ENCODE measurements at regions not wholly inside any gene's neighbourhood (a gene's known extent, or its start where the extent isn't known, plus 50 kb on each side); places are given as distances from the start of the nearest gene placed in this dataset.

- no peak for DNase-seq
These were observed 222.1 kb upstream of the HMGA2 start for GRCh38 chr12:65602253-65602609.

- no peak for DNase-seq
These were observed 221.5 kb upstream of the HMGA2 start for GRCh38 chr12:65602610-65603295.

GRCh38 chr12:65603438-65604351, 220.6 kb upstream of the HMGA2 start:
- no peak for DNase-seq

GRCh38 chr12:65605019-65605418, 219.3 kb upstream of the HMGA2 start:
- DNase-seq = no peak

- DNase-seq = no peak
These were observed 218.1 kb upstream of the HMGA2 start for GRCh38 chr12:65606008-65606766.

GRCh38 chr12:65607401-65607841, 216.9 kb upstream of the HMGA2 start:
- no peak for DNase-seq

- DNase-seq = no peak
These were observed 215.9 kb upstream of the HMGA2 start for GRCh38 chr12:65608319-65608916.

- no peak for DNase-seq
These were observed 214.9 kb upstream of the HMGA2 start for GRCh38 chr12:65609359-65609771.

GRCh38 chr12:65611396-65611795, 212.9 kb upstream of the HMGA2 start:
- DNase-seq = no peak

- DNase-seq = no peak
These were observed 211.8 kb upstream of the HMGA2 start for GRCh38 chr12:65612440-65612839.

GRCh38 chr12:65613692-65614091, 210.6 kb upstream of the HMGA2 start:
- no peak for DNase-seq

GRCh38 chr12:65614259-65614889, 209.9 kb upstream of the HMGA2 start:
- no peak for DNase-seq

GRCh38 chr12:65615118-65615517, 209.2 kb upstream of the HMGA2 start:
- no peak for DNase-seq

GRCh38 chr12:65616022-65616421, 208.3 kb upstream of the HMGA2 start:
- no peak for DNase-seq

GRCh38 chr12:65618588-65618987, 205.7 kb upstream of the HMGA2 start:
- DNase-seq = no peak

- no peak for DNase-seq
These were observed 205.3 kb upstream of the HMGA2 start for GRCh38 chr12:65619018-65619417.

- no peak for DNase-seq
These were observed 204.2 kb upstream of the HMGA2 start for GRCh38 chr12:65620046-65620445.

- DNase-seq = no peak
These were observed 202.2 kb upstream of the HMGA2 start for GRCh38 chr12:65622056-65622455.

GRCh38 chr12:65623507-65623906, 200.8 kb upstream of the HMGA2 start:
- no peak for DNase-seq

GRCh38 chr12:65624554-65625086, 199.7 kb upstream of the HMGA2 start:
- DNase-seq = no peak

GRCh38 chr12:65628061-65628460, 196.2 kb upstream of the HMGA2 start:
- no peak for DNase-seq

- no peak for DNase-seq
These were observed 193.7 kb upstream of the HMGA2 start for GRCh38 chr12:65630555-65630954.

All from NCI-H2171 (cell line).